Ureter (tissue), 1 donor: ENCODE measurements at regions not wholly inside any gene's neighbourhood (a gene's known extent, or its start where the extent isn't known, plus 50 kb on each side); places are given as distances from the start of the nearest gene placed in this dataset.
"Not testable (repeated sequence)": the region's sequence is repeated elsewhere in the genome, so short reads cannot be mapped to it uniquely, and the experiment has no call there.

ENCODE experiments used
- DNase-seq: peaks from one replicate; pipeline ENCODE4 v3.0.0-alpha.2; 2020; ENCODE audit warnings: low spot score
- donor health status: DM: yes; HTN: yes; CAD: no.

- no peak for DNase-seq
Measured at GRCh38 chr17:64772845-64773299, 110.8 kb upstream of the SMURF2 start.

DNA sequence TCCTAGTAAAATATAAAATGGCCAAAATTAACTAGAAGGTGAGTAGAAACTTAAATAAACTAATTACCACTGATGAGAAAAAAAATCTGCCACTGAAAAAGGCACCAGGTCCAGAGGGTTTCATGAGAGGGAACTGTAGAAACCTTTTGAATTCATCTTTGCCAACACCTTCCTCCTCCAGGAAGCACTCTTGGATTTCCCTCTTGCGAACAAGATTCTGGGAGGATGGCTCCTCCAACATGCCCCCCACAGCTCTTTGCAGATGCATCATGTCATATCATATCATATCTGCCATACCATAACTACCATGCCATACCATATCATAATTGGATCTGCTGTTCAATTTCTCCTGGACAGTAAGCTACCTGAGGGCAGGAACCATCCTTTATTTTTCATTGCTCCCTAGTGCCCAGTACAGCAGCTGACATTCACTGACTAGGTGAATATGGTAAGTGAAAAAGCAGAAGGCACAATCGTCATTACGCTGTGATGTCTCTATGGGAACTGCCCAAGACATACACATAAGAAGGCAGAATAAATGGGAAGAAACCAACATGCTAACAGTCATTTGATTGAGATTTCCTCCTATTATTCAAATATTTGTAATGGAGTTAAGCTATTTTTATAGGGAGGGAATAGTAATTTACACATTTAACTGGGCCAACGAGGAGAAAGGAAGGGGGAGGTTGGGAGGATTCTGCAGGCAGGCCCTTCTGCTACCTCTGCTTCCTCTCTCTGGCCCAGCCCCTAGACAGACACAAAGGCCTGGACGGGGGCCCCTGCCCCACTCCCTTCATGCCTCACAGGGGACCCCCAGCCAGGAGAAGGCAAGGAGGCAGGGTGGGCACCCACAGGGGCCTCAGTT lies 110.1 kb upstream of the SMURF2 start:
- DNase-seq: no peak

GRCh38 chr17:64769712-64770111 lies 107.6 kb upstream of the SMURF2 start:
- DNase-seq: no peak

GRCh38 chr17:64767269-64767997 lies 105.3 kb upstream of the SMURF2 start:
- DNase-seq: no peak

DNA sequence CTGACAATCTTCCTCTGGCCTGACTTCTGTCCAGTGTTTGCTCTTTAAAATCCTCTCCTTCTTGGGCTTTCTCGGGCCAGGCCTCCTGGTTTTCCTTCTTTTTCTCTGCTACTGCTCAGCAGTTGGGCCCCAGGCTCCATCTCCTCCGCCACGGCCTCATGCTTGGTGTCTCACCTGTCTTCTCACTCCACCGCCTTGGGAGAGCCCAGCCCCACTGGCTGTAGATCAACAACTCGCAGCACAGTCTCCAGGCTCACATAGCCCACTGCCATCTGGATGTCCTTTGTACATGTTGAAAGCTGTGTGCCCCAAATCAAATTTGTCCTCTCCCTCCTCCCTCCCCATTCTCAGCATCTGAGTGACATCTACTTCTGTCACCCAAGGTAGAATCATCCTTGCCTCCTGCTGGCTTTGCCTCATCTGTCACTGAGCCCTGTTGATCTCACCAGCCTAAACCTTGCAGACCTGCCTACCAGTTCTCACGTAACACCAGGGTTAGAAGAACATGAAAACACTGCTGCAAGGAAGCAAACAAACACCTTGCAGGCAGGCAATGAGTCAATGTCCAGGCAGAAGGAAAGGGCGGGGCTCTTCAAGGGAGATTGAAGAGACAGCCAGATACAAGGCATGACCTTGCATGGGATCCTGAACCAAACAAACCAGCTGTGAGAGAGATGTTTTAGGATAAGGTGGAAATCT lies 103.2 kb upstream of the SMURF2 start:
- no peak for DNase-seq

DNA sequence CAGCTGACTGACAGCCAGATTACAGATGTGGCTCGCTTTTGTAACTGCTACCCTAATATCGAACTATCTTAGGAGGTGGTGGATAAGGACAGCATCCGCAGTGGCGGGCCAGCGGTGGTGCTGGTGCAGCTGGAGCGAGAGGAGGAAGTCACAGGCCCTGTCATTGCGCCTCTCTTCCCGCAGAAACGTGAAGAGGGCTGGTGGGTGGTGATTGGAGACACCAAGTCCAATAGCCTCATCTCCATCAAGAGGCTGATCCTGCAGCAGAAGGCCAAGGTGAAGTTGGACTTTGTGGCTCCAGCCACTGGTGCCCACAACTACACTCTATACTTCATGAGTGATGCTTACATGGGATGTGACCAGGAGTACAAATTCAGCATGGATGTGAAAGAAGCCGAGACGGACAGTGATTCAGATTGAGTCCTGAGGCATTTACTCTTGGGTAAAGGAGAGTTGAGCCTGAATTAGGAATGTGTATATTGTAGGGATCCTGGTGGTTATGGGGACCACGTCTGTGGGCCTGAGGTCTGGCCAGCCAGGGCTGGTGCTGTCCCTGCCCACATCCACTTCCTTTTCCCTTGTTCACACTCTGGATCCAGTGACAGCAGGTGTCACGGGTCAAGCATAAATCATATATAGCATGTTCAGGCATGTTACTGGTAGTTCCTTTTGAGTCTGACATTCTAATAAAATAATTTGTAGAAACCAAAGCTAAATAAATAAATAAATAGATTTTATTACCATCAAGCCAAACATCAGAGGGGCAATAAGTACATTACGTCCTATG lies 89.0 kb upstream of the SMURF2 start:
- DNase-seq: no peak

DNA sequence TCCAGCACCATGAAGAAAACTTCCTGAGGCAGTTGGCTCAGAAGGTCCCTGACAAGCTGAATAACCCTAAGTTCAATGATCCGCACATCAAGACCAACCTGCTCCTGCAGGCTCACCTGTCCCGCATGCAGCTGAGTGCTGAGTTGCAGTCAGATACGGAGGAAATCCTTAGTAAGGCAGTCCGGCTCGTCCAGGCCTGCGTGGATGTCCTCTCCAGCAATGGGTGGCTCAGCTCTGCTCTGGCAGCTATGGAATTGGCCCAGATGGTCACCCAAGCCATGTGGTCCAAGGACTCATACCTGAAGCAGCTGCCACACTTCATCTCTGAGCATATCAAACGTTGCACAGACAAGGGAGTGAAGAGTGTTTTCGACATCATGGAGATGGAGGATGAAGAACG lies 88.4 kb upstream of the SMURF2 start:
- no peak for DNase-seq

- no peak for DNase-seq
Measured at GRCh38 chr17:64749306-64749705, 87.2 kb upstream of the SMURF2 start.

GRCh38 chr17:64747938-64748540 lies 85.9 kb upstream of the SMURF2 start:
- no peak for DNase-seq

DNA sequence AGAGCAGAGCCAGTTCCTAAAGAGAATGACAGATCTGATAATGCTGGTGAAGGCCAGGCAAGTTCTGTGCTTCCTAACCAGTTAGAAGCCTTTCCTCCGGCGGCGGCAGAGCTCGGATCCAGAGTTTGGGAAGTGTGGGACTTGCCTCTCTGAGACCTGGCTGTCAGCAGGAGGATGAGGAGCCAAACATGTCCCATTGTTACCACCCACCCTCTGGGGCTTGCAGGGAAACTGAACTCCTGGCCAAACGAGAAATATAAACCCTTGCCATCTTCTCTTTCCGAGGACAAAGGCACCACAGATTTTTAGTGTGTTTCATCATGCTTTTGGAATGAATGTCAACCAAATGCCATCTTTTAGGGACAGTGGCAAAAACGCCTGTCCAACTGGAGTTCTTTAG lies 80.2 kb upstream of the SMURF2 start:
- DNase-seq: no peak

DNA sequence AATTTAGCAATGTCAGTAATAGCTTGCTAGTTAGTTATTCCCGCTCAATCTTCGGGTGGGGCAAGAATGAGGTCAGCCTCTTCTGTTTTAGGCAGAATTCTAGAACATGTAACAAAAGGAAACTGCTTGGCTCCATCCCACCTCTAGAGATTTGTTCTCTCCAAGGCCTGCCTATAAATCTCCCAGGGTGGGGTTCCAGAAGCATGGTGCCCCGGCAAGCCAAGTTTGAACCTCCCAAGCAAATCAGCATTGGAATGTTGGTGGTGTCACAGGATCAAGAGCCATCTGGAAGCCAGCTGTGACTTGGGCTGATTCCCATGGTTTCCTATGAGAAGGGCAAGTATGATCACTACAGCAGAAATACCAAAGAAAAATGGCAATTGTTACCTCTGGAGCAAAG lies 79.8 kb upstream of the SMURF2 start:
- peak; percentile 61 for DNase-seq

DNA sequence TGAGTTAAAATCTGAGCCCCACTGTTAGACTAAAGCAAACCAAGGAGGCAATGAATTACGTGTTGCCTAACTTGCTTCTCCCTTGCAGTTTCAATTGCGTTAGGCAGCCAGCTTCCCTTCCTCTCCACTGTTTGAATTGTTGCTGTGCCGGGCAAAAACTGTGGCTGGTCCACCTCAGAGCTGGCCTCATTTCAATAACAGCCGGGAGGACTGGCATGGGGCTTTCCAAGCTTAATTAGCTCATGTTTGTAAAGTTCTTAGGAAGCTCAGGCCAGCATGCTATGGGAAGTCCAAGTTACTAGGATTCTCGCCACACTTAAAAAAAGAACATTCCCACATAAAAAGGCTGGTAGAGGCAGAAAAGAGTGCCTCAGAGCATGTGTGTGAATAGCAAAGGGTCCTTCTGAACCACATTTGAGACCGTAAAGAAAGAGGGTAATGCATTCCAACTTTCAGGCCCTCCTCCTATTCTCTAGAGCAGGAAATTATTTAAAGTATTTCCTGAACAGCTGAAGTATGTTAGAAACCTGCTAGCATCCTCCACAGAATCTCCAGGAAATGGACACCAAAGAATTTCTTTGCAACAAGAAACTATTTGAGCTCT lies 79.0 kb upstream of the SMURF2 start:
- no peak for DNase-seq

DNA sequence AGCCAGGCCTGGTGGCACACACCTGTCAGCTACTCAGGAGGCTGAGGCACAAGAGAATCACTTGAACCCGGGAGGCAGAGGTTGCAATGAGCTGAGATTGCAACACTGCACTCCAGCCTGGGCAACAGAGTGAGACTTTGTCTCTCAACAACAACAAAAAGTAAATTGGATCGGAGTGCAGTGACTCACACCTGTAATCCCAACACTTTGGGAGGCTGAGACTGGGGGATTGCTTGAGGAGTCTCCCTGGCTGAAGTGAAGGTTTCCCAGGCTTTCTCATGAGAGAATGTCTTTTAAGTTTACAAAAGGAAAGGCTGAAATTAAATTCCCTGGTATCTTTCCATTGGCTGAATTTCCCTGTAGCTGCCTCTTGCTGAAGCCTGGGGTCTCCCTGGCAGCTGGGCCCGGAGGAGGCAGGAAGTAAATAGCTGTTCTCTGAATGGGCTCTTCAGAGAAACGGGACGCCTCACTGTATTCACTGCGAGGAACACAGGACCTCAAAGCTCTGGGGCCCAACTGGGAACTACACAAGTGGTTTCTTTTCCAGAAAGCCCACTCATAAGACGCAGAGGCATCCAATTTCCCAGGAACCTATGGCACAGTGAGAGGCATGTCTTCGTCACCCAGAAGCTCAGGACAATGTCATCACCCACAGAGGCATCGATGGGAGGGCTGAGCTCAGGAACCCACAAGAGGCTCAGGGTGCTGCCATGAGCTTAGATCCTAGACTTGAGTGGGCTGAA lies 77.4 kb upstream of the SMURF2 start:
- no peak for DNase-seq

DNA sequence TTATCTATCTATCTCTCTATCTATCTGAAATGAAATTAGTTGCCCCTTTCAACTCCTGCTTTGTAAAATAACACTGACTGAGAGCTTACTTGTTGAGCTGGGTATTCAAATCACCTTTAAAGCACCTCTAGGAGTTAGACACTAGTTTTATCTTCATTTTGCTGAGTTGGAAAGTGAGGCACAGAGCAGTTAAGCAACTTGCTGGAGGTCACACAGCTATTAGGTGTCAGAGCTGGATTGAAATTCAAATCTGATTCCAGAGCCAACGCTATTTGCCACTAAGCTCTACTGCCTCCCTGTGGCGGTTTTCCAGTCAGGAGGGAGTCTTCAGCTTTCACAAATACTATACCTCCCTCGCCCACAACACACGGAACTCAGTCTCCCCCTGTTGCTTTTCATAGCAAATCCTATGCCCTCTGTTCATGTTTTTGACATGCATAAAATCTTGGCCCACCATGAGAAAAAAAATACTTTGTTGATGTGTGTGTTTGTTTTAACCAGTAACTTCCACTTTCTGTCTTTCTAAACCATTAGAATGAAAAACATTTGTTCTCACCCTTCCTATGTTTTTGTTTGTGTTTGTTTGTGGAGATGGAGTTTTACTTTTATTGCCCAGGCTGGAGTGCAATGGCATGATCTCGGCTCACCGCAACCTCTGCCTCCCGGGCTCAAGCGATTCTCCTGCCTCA lies 74.8 kb upstream of the SMURF2 start:
- DNase-seq: peak; percentile 54

- DNase-seq: no peak
Measured at GRCh38 chr17:64732336-64733006, 70.4 kb upstream of the SMURF2 start.

GRCh38 chr17:64730023-64730422 lies 67.9 kb upstream of the SMURF2 start:
- DNase-seq: not testable (repeated sequence)

DNA sequence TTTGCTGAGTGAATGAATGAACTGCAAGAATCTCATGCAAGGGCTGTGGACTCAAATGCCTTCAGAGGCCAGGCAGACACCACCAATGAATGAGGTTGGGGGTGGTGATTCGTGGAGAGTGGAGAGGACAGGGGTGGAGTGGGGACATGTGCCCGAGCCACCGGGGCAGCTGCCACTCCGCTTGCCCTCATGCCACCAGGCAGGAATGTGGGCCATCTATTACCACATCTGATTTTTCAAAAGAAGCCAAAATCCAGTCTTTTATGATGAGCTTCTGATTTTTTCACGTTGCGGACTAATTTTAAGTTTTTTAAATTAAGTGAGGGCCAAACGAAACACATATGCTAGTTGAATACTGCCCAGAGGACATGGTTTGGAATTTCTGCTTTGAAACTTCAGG lies 67.1 kb upstream of the SMURF2 start:
- no peak for DNase-seq

DNA sequence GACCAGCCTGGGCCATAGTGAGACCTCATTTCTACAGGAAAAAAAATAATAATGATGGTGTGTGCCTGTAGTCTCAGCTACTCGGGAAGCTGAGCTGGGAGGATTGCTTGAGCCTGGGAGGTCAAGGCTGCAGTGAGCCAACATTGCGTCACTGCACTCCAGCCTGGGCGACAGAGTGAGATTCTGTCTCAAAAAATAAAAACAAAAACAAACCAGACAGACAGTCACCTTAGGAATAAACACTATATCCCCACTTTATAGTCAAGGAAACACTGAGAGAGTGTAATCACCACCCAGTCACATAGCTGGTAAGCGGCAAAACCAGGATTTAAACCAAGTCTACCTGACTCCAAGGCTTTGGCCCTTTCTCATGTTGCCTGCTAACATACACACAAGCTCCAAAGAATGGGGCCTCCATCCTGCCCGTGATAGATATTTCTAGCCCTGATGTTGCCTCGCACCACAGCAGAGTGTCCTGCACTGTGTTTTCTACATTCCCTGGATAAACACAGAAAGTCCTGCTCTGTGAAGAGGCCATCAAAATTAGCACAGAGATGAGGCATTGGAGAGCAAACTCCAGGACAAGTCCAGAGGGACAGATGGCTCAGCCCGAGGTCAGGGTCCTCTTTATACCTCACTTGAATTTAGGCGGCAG lies 66.1 kb upstream of the SMURF2 start:
- DNase-seq: no peak
